ACC112 (cell line): ENCODE measurements at regions not wholly inside any gene's neighbourhood (a gene's known extent, or its start where the extent isn't known, plus 50 kb on each side); places are given as distances from the start of the nearest gene placed in this dataset.

Experiments
- H2AFZ ChIP-seq: fragments of 200-600 bp; sonication (generic); one replicate; pipeline ENCODE4 v1.6.0; 2017; ENCODE audit warnings: antibody characterized with exemption, low read length; ENCODE audit not compliant: unreplicated experiment
- H3K27ac ChIP-seq: fragments of 200-600 bp; sonication (generic); 2 replicates; pipeline ENCODE4 v1.5.1; 2014; ENCODE audit warnings: low read depth, mild to moderate bottlenecking, antibody characterized with exemption, low read length, moderate library complexity
- H3K27me3 ChIP-seq: fragments of 200-600 bp; sonication (generic); 2 replicates; pipeline ENCODE4 v1.6.1; 2014; ENCODE audit warnings: mild to moderate bottlenecking, antibody characterized with exemption, low read length, moderate library complexity, mixed read lengths; ENCODE audit not compliant: insufficient read depth
- H3K36me3 ChIP-seq: fragments of 200-600 bp; sonication (generic); 2 replicates; pipeline ENCODE4 v1.6.1; 2016; ENCODE audit warnings: mild to moderate bottlenecking, antibody characterized with exemption, low read length, moderate library complexity, mixed read lengths; ENCODE audit not compliant: insufficient read depth
- H3K4me1 ChIP-seq: fragments of 200-600 bp; sonication (generic); one replicate; pipeline ENCODE4 v1.6.1; 2016; ENCODE audit warnings: low read length, mixed read lengths; ENCODE audit not compliant: insufficient read depth, unreplicated experiment, control insufficient read depth
- H3K4me3 ChIP-seq: fragments of 200-600 bp; sonication (generic); 2 replicates; pipeline ENCODE4 v1.5.1; 2014; ENCODE audit warnings: mild to moderate bottlenecking, low read depth, low read length
- H3K79me2 ChIP-seq: fragments of 200-600 bp; sonication (generic); one replicate; pipeline ENCODE4 v1.6.0; 2016; ENCODE audit warnings: low read length; ENCODE audit not compliant: control insufficient read depth, unreplicated experiment, insufficient read depth

- no peaks in the 10 kb centered on the region for H3K79me2 ChIP-seq
- peaks cover 8% of the 10 kb centered on the region; the same call in 1 of the 2 replicates for H3K27me3 ChIP-seq
- H3K36me3 ChIP-seq = no peaks in the 10 kb centered on the region
- H3K4me3 ChIP-seq = no peak overlapping the region
- no peak overlapping the region for H2AFZ ChIP-seq
- no peaks in the 10 kb centered on the region for H3K4me1 ChIP-seq
- no peak overlapping the region for H3K27ac ChIP-seq
Observed at GRCh38 chr10:118977835-118978234, 51.7 kb upstream of the NANOS1 start.

DNA sequence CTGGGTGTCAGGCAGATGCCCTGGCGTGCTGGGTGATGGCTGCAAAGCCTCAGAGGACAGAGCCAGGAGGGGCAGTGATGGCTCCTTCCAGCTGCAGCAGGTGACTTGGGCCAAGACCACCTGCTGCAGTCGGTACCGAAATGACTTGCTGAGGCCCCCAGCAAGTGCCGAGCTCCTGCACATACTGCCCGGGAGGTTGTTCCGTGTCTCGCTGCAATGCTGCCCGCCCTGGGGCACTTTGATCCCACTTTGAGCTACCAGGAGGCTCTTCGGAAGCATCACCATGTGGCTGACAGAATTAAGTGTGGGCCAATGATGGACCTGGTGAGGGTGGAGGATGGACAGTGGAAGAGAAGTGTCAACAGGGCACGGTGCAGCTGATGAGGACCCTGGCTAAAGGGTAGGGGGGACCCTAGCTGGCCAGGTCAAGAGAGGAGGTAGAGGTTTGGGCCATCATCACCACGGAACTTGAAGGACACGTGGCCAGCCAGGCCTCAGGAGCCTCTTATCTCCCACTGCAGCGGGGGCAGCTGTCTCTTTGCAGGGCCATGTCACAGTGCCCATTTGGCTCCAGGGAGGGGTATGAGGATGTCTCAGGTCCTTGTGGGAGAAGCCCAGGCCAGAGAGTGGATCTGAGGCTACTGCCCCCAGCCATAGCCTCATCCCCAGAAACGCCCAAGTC is 51.1 kb upstream of the NANOS1 start:
- Histone ChIP-seq H3K79me2 (no peaks in the 10 kb centered on the region), H2AFZ (no peak overlapping the region), H3K4me1 (no peaks in the 10 kb centered on the region), H3K4me3 (no peak overlapping the region), H3K36me3 (no peaks in the 10 kb centered on the region), H3K27me3 (peaks cover 7% of the 10 kb centered on the region; the same call in 1 of the 2 replicates), H3K27ac (no peak overlapping the region)

- Histone ChIP-seq H3K36me3 (no peaks in the 10 kb centered on the region), H2AFZ (no peak overlapping the region), H3K4me1 (no peaks in the 10 kb centered on the region), H3K4me3 (no peak overlapping the region), H3K27ac (no peak overlapping the region), H3K79me2 (no peaks in the 10 kb centered on the region), H3K27me3 (peaks cover 2% of the 10 kb centered on the region; the same call in 1 of the 2 replicates)
Observed at GRCh38 chr10:118978998-118979350, 50.5 kb upstream of the NANOS1 start.

DNA sequence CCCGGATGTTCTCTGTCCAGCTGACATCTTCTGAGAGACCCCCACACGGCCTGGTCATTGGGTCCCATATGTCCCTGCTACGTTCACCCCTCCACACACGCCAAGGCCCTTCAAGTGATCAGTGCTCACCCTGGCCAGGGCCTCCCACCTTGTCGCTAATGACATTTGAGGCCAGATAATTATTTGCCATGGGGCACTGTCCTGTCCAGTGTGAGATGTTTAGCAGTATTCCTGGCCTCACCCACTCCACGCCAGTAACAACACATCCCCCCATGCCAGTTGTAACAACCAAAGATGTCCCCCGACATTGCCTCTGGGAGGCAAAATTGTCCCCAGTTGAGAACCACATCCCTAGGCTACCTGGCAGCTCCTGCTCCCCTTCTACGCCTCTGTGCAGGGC is 49.9 kb upstream of the NANOS1 start:
- H3K79me2 ChIP-seq = no peaks in the 10 kb centered on the region
- no peak overlapping the region for H3K27ac ChIP-seq

More for the DNA sequence above, 49.9 kb upstream of the NANOS1 start:
- Histone ChIP-seq H3K4me1 (no peaks in the 10 kb centered on the region), H2AFZ (no peak overlapping the region), H3K27me3 (no peaks in the 10 kb centered on the region), H3K36me3 (no peaks in the 10 kb centered on the region), H3K4me3 (no peak overlapping the region)
